ENCODE measurements at regions not wholly inside any gene's neighbourhood (a gene's known extent, or its start where the extent isn't known, plus 50 kb on each side); places are given as distances from the start of the nearest gene placed in this dataset.

DNA sequence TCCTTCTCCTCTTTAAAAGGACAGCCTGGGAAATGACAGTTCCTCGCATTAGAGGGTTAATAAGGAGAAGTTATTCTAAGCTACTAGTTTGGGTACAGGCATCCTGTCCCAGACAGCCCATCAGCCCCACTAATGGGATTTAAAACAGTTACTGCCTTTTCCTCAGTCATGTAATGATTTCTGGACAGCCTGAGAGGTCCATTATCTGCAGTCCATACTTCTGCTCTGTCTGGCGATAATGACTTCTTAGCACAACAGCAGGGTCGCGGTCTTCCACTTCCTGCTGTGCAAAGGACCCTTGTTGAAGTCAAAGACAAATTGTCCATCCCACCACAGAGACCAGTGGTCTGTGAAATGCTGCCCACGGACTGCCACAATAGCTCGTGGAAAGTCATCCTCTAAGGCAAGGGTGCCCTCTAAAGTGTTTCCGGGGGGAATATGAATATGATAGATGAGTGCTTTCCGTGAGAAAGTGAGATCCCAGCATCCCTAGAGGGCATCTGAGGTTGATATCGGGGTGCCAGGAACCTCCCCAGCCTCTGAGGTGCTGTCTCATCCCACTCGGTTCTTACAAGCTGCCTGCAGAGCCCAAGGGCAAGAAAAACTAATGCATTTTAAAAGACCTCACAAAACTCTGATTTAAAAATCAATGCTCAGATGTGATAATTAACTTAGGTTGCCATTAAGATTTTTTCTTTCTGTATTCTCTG, 100.7 kb downstream of the SHOX2 start (continued):
- no peak for TF ChIP-seq ESRRB (CRISPR knock-in tag; IDR thresholded peaks at IDR 0.05; ENCODE audit: borderline replicate concordance)
- TF ChIP-seq, protein P1, sequence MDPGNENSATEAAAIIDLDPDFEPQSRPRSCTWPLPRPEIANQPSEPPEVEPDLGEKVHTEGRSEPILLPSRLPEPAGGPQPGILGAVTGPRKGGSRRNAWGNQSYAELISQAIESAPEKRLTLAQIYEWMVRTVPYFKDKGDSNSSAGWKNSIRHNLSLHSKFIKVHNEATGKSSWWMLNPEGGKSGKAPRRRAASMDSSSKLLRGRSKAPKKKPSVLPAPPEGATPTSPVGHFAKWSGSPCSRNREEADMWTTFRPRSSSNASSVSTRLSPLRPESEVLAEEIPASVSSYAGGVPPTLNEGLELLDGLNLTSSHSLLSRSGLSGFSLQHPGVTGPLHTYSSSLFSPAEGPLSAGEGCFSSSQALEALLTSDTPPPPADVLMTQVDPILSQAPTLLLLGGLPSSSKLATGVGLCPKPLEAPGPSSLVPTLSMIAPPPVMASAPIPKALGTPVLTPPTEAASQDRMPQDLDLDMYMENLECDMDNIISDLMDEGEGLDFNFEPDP (CRISPR knock-in tag; IDR thresholded peaks at IDR 0.05), result no peak
- TF ChIP-seq XRCC5 (IDR thresholded peaks at IDR 0.05; ENCODE audit: low read depth, low read length), result no peak
- TF ChIP-seq RNF2 (IDR thresholded peaks at IDR 0.05), result no peak
- no peak for TF ChIP-seq HBP1 (CRISPR knock-in tag; IDR thresholded peaks at IDR 0.05)
- TF ChIP-seq ELK3 (CRISPR knock-in tag; IDR thresholded peaks at IDR 0.05), result no peak
- no peak for TF ChIP-seq SIN3A (IDR thresholded peaks at IDR 0.05; ENCODE audit: borderline replicate concordance in 2 of 2, control insufficient read depth in 1 of 2, low read depth in 2 of 2, low read length in 2 of 2)
- no peak for TF ChIP-seq ZNF134 (CRISPR knock-in tag; conservative IDR thresholded peaks at IDR 0.05)
- TF ChIP-seq SAFB (IDR thresholded peaks at IDR 0.05; ENCODE audit: borderline replicate concordance, low read depth, low read length), result no peak
- TF ChIP-seq TBP (optimal IDR thresholded peaks at IDR 0.05; ENCODE audit: low read depth, low read length), result no peak
